ENCODE measurements at regions not wholly inside any gene's neighbourhood (a gene's known extent, or its start where the extent isn't known, plus 50 kb on each side); places are given as distances from the start of the nearest gene placed in this dataset.

DNA sequence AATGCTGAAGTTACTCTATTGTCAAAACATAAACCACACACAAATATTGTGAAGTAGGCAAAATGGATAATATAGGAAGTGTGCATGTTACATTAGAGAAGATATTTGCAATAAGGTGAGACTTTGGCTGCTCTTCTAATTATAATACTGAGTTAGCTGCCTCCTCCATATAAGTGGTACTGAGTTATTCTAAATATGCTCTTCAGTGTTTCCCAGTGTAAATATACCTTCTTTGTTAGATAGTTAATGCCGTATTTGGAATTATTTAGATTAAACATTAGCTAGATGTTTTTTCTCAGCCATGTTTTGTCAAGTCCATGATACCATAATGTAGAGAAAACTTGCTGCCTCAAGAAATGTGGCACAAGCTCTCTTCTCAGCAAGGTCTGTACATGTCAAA, 186.4 kb downstream of the PTPRC start:
- H3K27me3 ChIP-seq (ENCODE audit: low read length) = no peaks in the 10 kb centered on the region
- H3K27ac ChIP-seq (ENCODE audit: low read depth, low read length) = no peak overlapping the region
- H3K4me2 ChIP-seq (ENCODE audit: low read depth, low read length, poor library complexity, severe bottlenecking) = no peak overlapping the region
- H4K20me1 ChIP-seq (ENCODE audit: low read depth, low read length) = no peaks in the 10 kb centered on the region
- TF ChIP-seq EZH2phosphoT487 (conservative IDR thresholded peaks at IDR 0.05; ENCODE audit: low read length) = no peak
- TF ChIP-seq, protein P1, sequence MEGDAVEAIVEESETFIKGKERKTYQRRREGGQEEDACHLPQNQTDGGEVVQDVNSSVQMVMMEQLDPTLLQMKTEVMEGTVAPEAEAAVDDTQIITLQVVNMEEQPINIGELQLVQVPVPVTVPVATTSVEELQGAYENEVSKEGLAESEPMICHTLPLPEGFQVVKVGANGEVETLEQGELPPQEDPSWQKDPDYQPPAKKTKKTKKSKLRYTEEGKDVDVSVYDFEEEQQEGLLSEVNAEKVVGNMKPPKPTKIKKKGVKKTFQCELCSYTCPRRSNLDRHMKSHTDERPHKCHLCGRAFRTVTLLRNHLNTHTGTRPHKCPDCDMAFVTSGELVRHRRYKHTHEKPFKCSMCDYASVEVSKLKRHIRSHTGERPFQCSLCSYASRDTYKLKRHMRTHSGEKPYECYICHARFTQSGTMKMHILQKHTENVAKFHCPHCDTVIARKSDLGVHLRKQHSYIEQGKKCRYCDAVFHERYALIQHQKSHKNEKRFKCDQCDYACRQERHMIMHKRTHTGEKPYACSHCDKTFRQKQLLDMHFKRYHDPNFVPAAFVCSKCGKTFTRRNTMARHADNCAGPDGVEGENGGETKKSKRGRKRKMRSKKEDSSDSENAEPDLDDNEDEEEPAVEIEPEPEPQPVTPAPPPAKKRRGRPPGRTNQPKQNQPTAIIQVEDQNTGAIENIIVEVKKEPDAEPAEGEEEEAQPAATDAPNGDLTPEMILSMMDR (IDR thresholded peaks at IDR 0.05; ENCODE audit: insufficient read depth, low read length, poor library complexity, severe bottlenecking) = no peak
- H3K79me2 ChIP-seq (ENCODE audit: insufficient read depth, low read length) = no peaks in the 10 kb centered on the region
- no peak overlapping the region for H3K4me3 ChIP-seq (ENCODE audit: insufficient read depth, low read length, poor library complexity, severe bottlenecking)
- H3K9me3 ChIP-seq (ENCODE audit: insufficient read depth, low read length) = no peaks in the 10 kb centered on the region
- H3K9ac ChIP-seq (ENCODE audit: low read length) = no peak overlapping the region
- H3F3A ChIP-seq (ENCODE audit: insufficient read depth) = no peaks in the 10 kb centered on the region
- H2AFZ ChIP-seq (ENCODE audit: low read depth, low read length, severe bottlenecking) = no peak overlapping the region
- no peaks in the 10 kb centered on the region for H3K36me3 ChIP-seq (ENCODE audit: low read length)
- no peaks in the 10 kb centered on the region for H3K9me2 ChIP-seq (replicated peaks; ENCODE audit: insufficient read depth, low read length)

DNA sequence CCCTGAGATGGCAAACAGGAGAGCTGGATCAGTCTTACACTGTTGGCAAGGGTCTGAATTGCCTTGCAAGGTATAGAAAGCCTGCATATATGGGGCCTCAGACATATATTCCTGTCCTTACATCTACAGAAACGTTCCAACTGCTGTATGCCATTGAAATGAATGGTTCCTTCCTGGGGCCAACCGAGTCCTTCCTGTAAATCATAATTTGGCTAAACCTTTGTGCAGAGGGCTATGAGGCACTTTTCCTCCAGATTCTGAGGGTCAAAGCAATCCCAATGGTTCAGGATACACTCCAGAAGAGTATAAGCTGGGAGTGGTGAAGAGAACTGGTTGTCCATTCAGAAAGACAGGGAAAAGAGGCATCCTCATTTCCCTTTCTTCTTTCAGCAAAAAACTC, 190.5 kb downstream of the PTPRC start:
- no peak for TF ChIP-seq EZH2phosphoT487 (conservative IDR thresholded peaks at IDR 0.05; ENCODE audit: low read length)
- TF ChIP-seq, protein P1 (IDR thresholded peaks at IDR 0.05; ENCODE audit: insufficient read depth, low read length, poor library complexity, severe bottlenecking) = no peak
- H3K4me2 ChIP-seq (ENCODE audit: low read depth, low read length, poor library complexity, severe bottlenecking) = no peak overlapping the region
- no peaks in the 10 kb centered on the region for H3K9me2 ChIP-seq (replicated peaks; ENCODE audit: insufficient read depth, low read length)

DNA sequence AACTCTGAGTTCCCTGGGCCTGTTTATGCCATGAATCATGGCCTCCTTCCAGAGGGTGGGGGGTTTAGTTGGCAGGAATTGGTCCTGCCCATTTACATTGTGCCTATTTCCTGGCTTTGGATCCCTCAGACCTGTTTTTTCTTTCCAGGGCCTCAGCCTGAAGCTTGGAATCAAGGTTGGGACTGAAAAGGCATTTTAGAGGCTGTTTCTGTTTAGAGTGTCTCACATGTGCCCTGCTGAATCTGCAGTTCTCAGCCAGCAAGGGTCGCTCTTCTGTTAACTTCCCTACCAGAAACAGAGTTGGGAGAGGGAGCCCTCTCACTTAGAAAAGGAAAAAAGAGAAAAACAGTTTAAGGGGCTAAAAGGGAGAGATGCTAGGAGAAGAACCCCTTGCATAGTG, 191.1 kb downstream of the PTPRC start:
- Histone ChIP-seq H3K9ac (ENCODE audit: low read length) (no peak overlapping the region), H4K20me1 (ENCODE audit: low read depth, low read length) (no peaks in the 10 kb centered on the region), H3K4me2 (ENCODE audit: low read depth, low read length, poor library complexity, severe bottlenecking) (no peak overlapping the region), H2AFZ (ENCODE audit: low read depth, low read length, severe bottlenecking) (no peak overlapping the region), H3K79me2 (ENCODE audit: insufficient read depth, low read length) (no peaks in the 10 kb centered on the region), H3K27ac (ENCODE audit: low read depth, low read length) (no peak overlapping the region), H3K27me3 (ENCODE audit: low read length) (no peaks in the 10 kb centered on the region), H3K4me3 (ENCODE audit: insufficient read depth, low read length, poor library complexity, severe bottlenecking) (no peak overlapping the region), H3K36me3 (ENCODE audit: low read length) (no peaks in the 10 kb centered on the region), H3F3A (ENCODE audit: insufficient read depth) (no peaks in the 10 kb centered on the region), H3K9me3 (ENCODE audit: insufficient read depth, low read length) (no peaks in the 10 kb centered on the region), H3K9me2 (replicated peaks; ENCODE audit: insufficient read depth, low read length) (no peaks in the 10 kb centered on the region)
- TF ChIP-seq, protein P1 (IDR thresholded peaks at IDR 0.05; ENCODE audit: insufficient read depth, low read length, poor library complexity, severe bottlenecking) = peak; percentile 62
- TF ChIP-seq EZH2phosphoT487 (conservative IDR thresholded peaks at IDR 0.05; ENCODE audit: low read length) = no peak

More for the DNA sequence above, 190.5 kb downstream of the PTPRC start:
- H3K27ac ChIP-seq (ENCODE audit: low read depth, low read length) = no peak overlapping the region
- no peak overlapping the region for H3K4me3 ChIP-seq (ENCODE audit: insufficient read depth, low read length, poor library complexity, severe bottlenecking)
- H3F3A ChIP-seq (ENCODE audit: insufficient read depth) = no peaks in the 10 kb centered on the region
- H3K79me2 ChIP-seq (ENCODE audit: insufficient read depth, low read length) = no peaks in the 10 kb centered on the region
- no peak overlapping the region for H2AFZ ChIP-seq (ENCODE audit: low read depth, low read length, severe bottlenecking)
- H3K9me3 ChIP-seq (ENCODE audit: insufficient read depth, low read length) = no peaks in the 10 kb centered on the region
- no peaks in the 10 kb centered on the region for H3K36me3 ChIP-seq (ENCODE audit: low read length)
- no peaks in the 10 kb centered on the region for H3K27me3 ChIP-seq (ENCODE audit: low read length)
- no peak overlapping the region for H3K9ac ChIP-seq (ENCODE audit: low read length)
- no peaks in the 10 kb centered on the region for H4K20me1 ChIP-seq (ENCODE audit: low read depth, low read length)
